Upper lobe of right lung (tissue), 1 donor: ENCODE measurements at regions not wholly inside any gene's neighbourhood (a gene's known extent, or its start where the extent isn't known, plus 50 kb on each side); places are given as distances from the start of the nearest gene placed in this dataset.

ENCODE experiments used
- ATAC-seq: fragments of 200-7000 bp; cut with Tn5 transposase; one replicate; pipeline ENCODE4 v1.9.1; 2020; ENCODE audit warnings: mild to moderate bottlenecking, moderate library complexity
- DNase-seq: peaks from one replicate; pipeline ENCODE4 v3.0.0-alpha.2; 2020
- H3K27ac ChIP-seq: fragments of 200-600 bp; one replicate; pipeline ENCODE4 v1.8.0; 2022
- H3K27me3 ChIP-seq: fragments of 200-600 bp; one replicate; pipeline ENCODE4 v1.8.0; 2022; ENCODE audit warnings: mild to moderate bottlenecking
- H3K36me3 ChIP-seq: fragments of 200-600 bp; one replicate; pipeline ENCODE4 v1.8.0; 2022
- H3K4me1 ChIP-seq: fragments of 200-600 bp; one replicate; pipeline ENCODE4 v1.8.0; 2022
- H3K4me3 ChIP-seq: fragments of 200-600 bp; one replicate; pipeline ENCODE4 v1.8.0; 2022; ENCODE audit warnings: mild to moderate bottlenecking
- H3K9me3 ChIP-seq: fragments of 200-600 bp; one replicate; pipeline ENCODE4 v1.8.0; 2022
- CTCF ChIP-seq: fragments of 200-600 bp; IDR thresholded peaks from one replicate; pipeline ENCODE4 v1.8.0; 2022; ENCODE audit warnings: antibody characterized with exemption
- intact Hi-C: fragments of 100-400 bp; cut with DNase I; formaldehyde crosslinking; loops from one replicate; pipeline ENCODE4 v1.11.0; 2022
- donor health status: DM: no; HTN: yes; CAD: no; lungs with severe emphysema.

- intact Hi-C loops, result no loop called here
- no peaks in the 10 kb centered on the region for H3K27me3 ChIP-seq
- no peaks in the 10 kb centered on the region for H3K4me1 ChIP-seq
- H3K36me3 ChIP-seq, result no peaks in the 10 kb centered on the region
- ATAC-seq (no peak), DNase-seq (no peak)
- TF ChIP-seq CTCF, result no peak
- no peak overlapping the region for H3K4me3 ChIP-seq
- no peaks in the 10 kb centered on the region for H3K9me3 ChIP-seq
- H3K27ac ChIP-seq, result no peak overlapping the region
These were observed 133.1 kb downstream of the IQUB start for GRCh38 chr7:123401295-123401694.

- intact Hi-C loops, result no loop called here
- H3K4me1 ChIP-seq, result no peaks in the 10 kb centered on the region
- no peak for DNase-seq
- no peaks in the 10 kb centered on the region for H3K9me3 ChIP-seq
- no peaks in the 10 kb centered on the region for H3K36me3 ChIP-seq
- no peak overlapping the region for H3K4me3 ChIP-seq
- no peaks in the 10 kb centered on the region for H3K27me3 ChIP-seq
- TF ChIP-seq CTCF, result no peak
- no peak overlapping the region for H3K27ac ChIP-seq
- no peak for ATAC-seq
These were observed 134.2 kb downstream of the IQUB start for GRCh38 chr7:123400196-123400595.

- ATAC-seq (no peak), DNase-seq (no peak)
- no peaks in the 10 kb centered on the region for H3K9me3 ChIP-seq
- no peaks in the 10 kb centered on the region for H3K36me3 ChIP-seq
- no peaks in the 10 kb centered on the region for H3K27me3 ChIP-seq
- intact Hi-C loops, result no loop called here
- H3K27ac ChIP-seq, result no peak overlapping the region
- TF ChIP-seq CTCF, result no peak
- no peak overlapping the region for H3K4me3 ChIP-seq
- H3K4me1 ChIP-seq, result no peaks in the 10 kb centered on the region
These were observed 135.5 kb downstream of the IQUB start for GRCh38 chr7:123398921-123399320.

GRCh38 chr7:123397746-123398338 lies 136.6 kb downstream of the IQUB start:
- H3K4me1 ChIP-seq, result no peaks in the 10 kb centered on the region
- no peaks in the 10 kb centered on the region for H3K36me3 ChIP-seq
- ATAC-seq (no peak), DNase-seq (no peak)
- no peaks in the 10 kb centered on the region for H3K27me3 ChIP-seq
- intact Hi-C loops, result no loop called here
- no peak for TF ChIP-seq CTCF
- H3K4me3 ChIP-seq, result no peak overlapping the region
- H3K9me3 ChIP-seq, result no peaks in the 10 kb centered on the region
- H3K27ac ChIP-seq, result no peak overlapping the region

GRCh38 chr7:123393623-123394022 lies 140.8 kb downstream of the IQUB start:
- H3K4me3 ChIP-seq, result no peak overlapping the region
- intact Hi-C loops, result no loop called here
- H3K9me3 ChIP-seq, result no peaks in the 10 kb centered on the region
- no peaks in the 10 kb centered on the region for H3K27me3 ChIP-seq
- no peak for DNase-seq
- no peak for TF ChIP-seq CTCF
- H3K4me1 ChIP-seq, result no peaks in the 10 kb centered on the region
- no peaks in the 10 kb centered on the region for H3K36me3 ChIP-seq
- no peak overlapping the region for H3K27ac ChIP-seq
- no peak for ATAC-seq

GRCh38 chr7:123372368-123372767 lies 162.0 kb downstream of the IQUB start:
- Histone ChIP-seq H3K9me3 (no peaks in the 10 kb centered on the region), H3K4me3 (no peak overlapping the region), H3K4me1 (no peaks in the 10 kb centered on the region), H3K36me3 (no peaks in the 10 kb centered on the region), H3K27ac (no peak overlapping the region), H3K27me3 (no peaks in the 10 kb centered on the region)
- no peak for TF ChIP-seq CTCF
- DNase-seq (no peak), ATAC-seq (no peak)
- intact Hi-C loops, result no loop called here
